H1 (cell line): ENCODE measurements at regions not wholly inside any gene's neighbourhood (a gene's known extent, or its start where the extent isn't known, plus 50 kb on each side); places are given as distances from the start of the nearest gene placed in this dataset.

ENCODE experiments used
- CTCF ChIA-PET: fragments of 300-600 bp; sonication (Branson Sonifier 250); formaldehyde crosslinking; loops from one replicate; lab custom pipeline; 2021; ENCODE audit not compliant: partially characterized antibody; lab: Charles Lee
- POLR2A ChIA-PET: fragments of 300-600 bp; sonication (Branson Sonifier 250); formaldehyde crosslinking; loops from one replicate; lab custom pipeline; 2021; ENCODE audit warnings: inconsistent platforms; ENCODE audit not compliant: partially characterized antibody; lab: Charles Lee
- DNase-seq, 2 experiments: peaks; one replicate each; pipeline versions ENCODE4 v3.0.0 to v3.0.0-alpha.2; 2010 to 2022; ENCODE audit warnings: low spot score in 2 of 2, low read depth in 1 of 2, mixed read lengths in 1 of 2
- FAIRE-seq: peaks from 2 replicates; lab custom pipeline; 2011; peaks lifted over from hg19 to GRCh38; lab: Jason Lieb, UNC
- H2AFZ ChIP-seq: 2 replicates; pipeline ENCODE4 v1.8.1; 2012; ENCODE audit warnings: low read length, inconsistent platforms
- H2AK5ac ChIP-seq: 2 replicates; pipeline ENCODE4 v1.6.1; 2013; ENCODE audit warnings: low read depth, low read length
- H2BK120ac ChIP-seq: replicated peaks from 2 replicates; pipeline ENCODE3; 2013; ENCODE audit warnings: low read depth, low read length, inconsistent platforms
- H2BK12ac ChIP-seq: 2 replicates; pipeline ENCODE4 v1.6.1; 2013; ENCODE audit warnings: low read depth, low read length
- H2BK15ac ChIP-seq: 2 replicates; pipeline ENCODE4 v1.6.1; 2013; ENCODE audit warnings: low read length
- H2BK20ac ChIP-seq: 2 replicates; pipeline ENCODE4 v1.6.1; 2013; ENCODE audit warnings: low read length
- H2BK5ac ChIP-seq: 2 replicates; pipeline ENCODE4 v1.6.1; 2013; ENCODE audit warnings: low read depth, low read length
- H3K14ac ChIP-seq: 2 replicates; pipeline ENCODE4 v1.6.1; 2013; ENCODE audit warnings: inconsistent platforms; ENCODE audit not compliant: insufficient read length
- H3K18ac ChIP-seq: 2 replicates; pipeline ENCODE4 v1.6.1; 2013; ENCODE audit warnings: low read length; ENCODE audit errors: extremely low read depth
- H3K23ac ChIP-seq: 2 replicates; pipeline ENCODE4 v1.6.1; 2013; ENCODE audit warnings: inconsistent platforms; ENCODE audit not compliant: insufficient read length
- H3K23me2 ChIP-seq: 2 replicates; pipeline ENCODE4 v1.6.1; 2013; ENCODE audit warnings: low read depth, low read length
- H3K27ac ChIP-seq: 2 replicates; pipeline ENCODE4 v1.6.1; 2011; ENCODE audit warnings: low read depth, low read length, inconsistent platforms
- H3K27me3 ChIP-seq, 4 experiments: replicated peaks in 1 of 4; 1 replicate in 1 of 4; 2 replicates in 3 of 4; pipeline versions ENCODE4 v1.6.1 to v1.8.1; 2011 to 2013; ENCODE audit warnings: low read length in 3 of 4, mild to moderate bottlenecking in 3 of 4, inconsistent platforms in 2 of 4, mixed read lengths in 2 of 4, moderate library complexity in 1 of 4; ENCODE audit not compliant: control insufficient read depth in 3 of 4, insufficient read depth in 3 of 4; ENCODE audit errors: extremely low read depth in 1 of 4
- H3K36me3 ChIP-seq, 4 experiments: 2 replicates each; pipeline versions ENCODE4 v1.6.1 to v1.8.1; 2011 to 2013; ENCODE audit warnings: mild to moderate bottlenecking in 4 of 4, low read length in 3 of 4, moderate library complexity in 2 of 4, control low read depth in 1 of 4, inconsistent platforms in 1 of 4; ENCODE audit not compliant: insufficient read depth in 4 of 4, control insufficient read depth in 2 of 4
- H3K4ac ChIP-seq: replicated peaks from 2 replicates; pipeline ENCODE3; 2013; ENCODE audit warnings: low read length, low read depth, mixed read lengths, inconsistent platforms; ENCODE audit not compliant: insufficient read length
- H3K4me1 ChIP-seq, 4 experiments: replicated peaks in 1 of 4; 1 replicate in 1 of 4; 2 replicates in 3 of 4; pipeline versions ENCODE4 v1.6.1 to v1.8.1; 2011 to 2013; ENCODE audit warnings: low read length in 3 of 4, inconsistent platforms in 2 of 4, mixed read lengths in 1 of 4; ENCODE audit not compliant: insufficient read depth in 4 of 4, control insufficient read depth in 3 of 4
- H3K4me2 ChIP-seq, 2 experiments: 2 replicates each; pipeline versions ENCODE4 v1.6.1 to v1.8.1; 2011 to 2013; ENCODE audit warnings: low read depth in 2 of 2, low read length in 2 of 2, control low read depth in 1 of 2, inconsistent platforms in 1 of 2, mild to moderate bottlenecking in 1 of 2; ENCODE audit not compliant: insufficient read depth in 1 of 2
- H3K4me3 ChIP-seq, 4 experiments: fragments of 200-600, 300-600 bp in 1 of 4; sonication (generic), shearing (Covaris generic), sonication (Bioruptor Twin) in 1 of 4; 2 replicates each; pipeline versions ENCODE4 v1.5.1 to v1.8.1; 2011 to 2016; ENCODE audit warnings: low read length in 4 of 4, low read depth in 3 of 4, control low read depth in 2 of 4, inconsistent platforms in 2 of 4, mild to moderate bottlenecking in 2 of 4, mixed read lengths in 1 of 4, moderate library complexity in 1 of 4; ENCODE audit not compliant: insufficient read depth in 2 of 4; ENCODE audit errors: extremely low read depth in 1 of 4
- H3K56ac ChIP-seq: replicated peaks from 2 replicates; pipeline ENCODE3; 2013; ENCODE audit warnings: low read depth, mild to moderate bottlenecking, mixed read lengths, low read length, inconsistent platforms; ENCODE audit not compliant: insufficient read length
- H3K79me1 ChIP-seq: 2 replicates; pipeline ENCODE4 v1.6.1; 2013; ENCODE audit warnings: low read depth, low read length, control low read depth
- H3K79me2 ChIP-seq, 2 experiments: 2 replicates each; pipeline versions ENCODE4 v1.6.1 to v1.8.1; 2012 to 2013; ENCODE audit warnings: low read length in 2 of 2, mild to moderate bottlenecking in 2 of 2, inconsistent platforms in 1 of 2; ENCODE audit not compliant: insufficient read depth in 2 of 2, control insufficient read depth in 1 of 2
- H3K9ac ChIP-seq, 4 experiments: replicated peaks in 1 of 4; 1 replicate in 1 of 4; 2 replicates in 3 of 4; pipeline versions ENCODE4 v1.6.1 to v1.8.1; 2011 to 2013; ENCODE audit warnings: low read depth in 3 of 4, low read length in 3 of 4, control low read depth in 2 of 4, mild to moderate bottlenecking in 2 of 4, moderate library complexity in 2 of 4, inconsistent platforms in 1 of 4; ENCODE audit errors: extremely low read depth in 1 of 4
- H3K9me3 ChIP-seq, 2 experiments: 2 replicates each; pipeline versions ENCODE4 v1.6.1 to v1.8.1; 2012 to 2013; ENCODE audit warnings: mild to moderate bottlenecking in 2 of 2, moderate library complexity in 2 of 2, control low read depth in 1 of 2, inconsistent platforms in 1 of 2, low read depth in 1 of 2, low read length in 1 of 2, mixed read lengths in 1 of 2; ENCODE audit not compliant: insufficient read depth in 2 of 2
- H4K20me1 ChIP-seq, 2 experiments: replicated peaks in 1 of 2; 2 replicates each; pipeline versions ENCODE3 to v1.8.1; 2011 to 2013; ENCODE audit warnings: inconsistent platforms in 2 of 2, low read length in 2 of 2, mild to moderate bottlenecking in 1 of 2; ENCODE audit not compliant: insufficient read depth in 2 of 2, control insufficient read depth in 1 of 2
- H4K5ac ChIP-seq: 2 replicates; pipeline ENCODE4 v1.6.1; 2013; ENCODE audit warnings: low read length, low read depth, mixed read lengths, inconsistent platforms; ENCODE audit not compliant: insufficient read length
- H4K8ac ChIP-seq: 2 replicates; pipeline ENCODE4 v1.8.0; 2013; ENCODE audit warnings: mild to moderate bottlenecking, moderate library complexity, low read length, inconsistent platforms; ENCODE audit not compliant: insufficient read depth; ENCODE audit errors: extremely low read depth
- H4K91ac ChIP-seq: replicated peaks from 2 replicates; pipeline ENCODE3; 2013; ENCODE audit warnings: low read length, mixed read lengths, inconsistent platforms; ENCODE audit not compliant: insufficient read length
- CBX5 ChIP-seq: fragments of 300-800, 300-1000 bp; sonication (generic); IDR thresholded peaks from 2 replicates; pipeline ENCODE4 v1.7.1; 2016; ENCODE audit warnings: antibody characterized with exemption, low read length, low read depth
- CHD1 ChIP-seq: IDR thresholded peaks from 2 replicates; pipeline ENCODE4 v1.6.1; 2012; ENCODE audit warnings: low read depth, low read length, improper control_type of control experiment
- CTBP2 ChIP-seq: IDR thresholded peaks from 2 replicates; pipeline ENCODE4 v1.7.0; 2011; ENCODE audit warnings: borderline replicate concordance, mild to moderate bottlenecking, moderate library complexity, mixed read lengths, low read length; ENCODE audit not compliant: insufficient read depth, insufficient read length
- CTCF ChIP-seq, 3 experiments: IDR thresholded peaks; 1 replicate in 2 of 3; 2 replicates in 1 of 3; pipeline versions ENCODE4 v1.5.1 to v1.6.1; 2011; ENCODE audit warnings: low read length in 3 of 3, mild to moderate bottlenecking in 3 of 3, inconsistent platforms in 2 of 3, low read depth in 1 of 3, moderate library complexity in 1 of 3; ENCODE audit not compliant: insufficient read depth in 1 of 3; ENCODE audit errors: control extremely low read depth in 1 of 3
- JUN ChIP-seq: IDR thresholded peaks from 2 replicates; pipeline ENCODE4 v1.6.1; 2011; ENCODE audit warnings: low read depth, mild to moderate bottlenecking, improper control_type of control experiment, low read length
- POLR2A ChIP-seq, 2 experiments: IDR thresholded peaks; 1 replicate in 1 of 2; 2 replicates in 1 of 2; pipeline ENCODE4 v1.6.1; 2011; ENCODE audit warnings: low read depth in 2 of 2, low read length in 2 of 2, mild to moderate bottlenecking in 2 of 2; ENCODE audit errors: control extremely low read depth in 1 of 2
- SIN3A ChIP-seq, 2 experiments: IDR thresholded peaks in 1 of 2; conservative IDR thresholded peaks in 1 of 2; 2 replicates each; pipeline ENCODE4 v1.6.1; 2011 to 2012; ENCODE audit warnings: low read length in 2 of 2, improper control_type of control experiment in 1 of 2, low read depth in 1 of 2, mild to moderate bottlenecking in 1 of 2
- SP1 ChIP-seq: IDR thresholded peaks from 2 replicates; pipeline ENCODE4 v1.6.1; 2011; ENCODE audit warnings: low read depth, low read length
- SRF ChIP-seq: IDR thresholded peaks from 2 replicates; pipeline ENCODE4 v1.6.1; 2011; ENCODE audit warnings: mild to moderate bottlenecking, low read depth, low read length, moderate library complexity
- YY1 ChIP-seq: IDR thresholded peaks from 2 replicates; pipeline ENCODE4 v1.6.1; 2011; ENCODE audit warnings: low read depth, mild to moderate bottlenecking, low read length
- WGBS, 2 experiments: shearing (Covaris generic) in 1 of 2; methylation state at CpG; one replicate each; pipeline versions ENCODE4 v1.1.6 to v1.1.7; 2013 to 2015; ENCODE audit warnings: low lambda C conversion rate in 2 of 2, mixed read lengths in 2 of 2, inconsistent platforms in 1 of 2, low coverage in 1 of 2, missing lambda C conversion rate in 1 of 2; ENCODE audit not compliant: insufficient replicate concordance in 2 of 2, insufficient coverage in 1 of 2, insufficient read length in 1 of 2; ENCODE audit errors: extremely low coverage in 1 of 2, missing lambda C conversion rate in 1 of 2; 5-methylcytosine and 5-hydroxymethylcytosine counted together

DNA sequence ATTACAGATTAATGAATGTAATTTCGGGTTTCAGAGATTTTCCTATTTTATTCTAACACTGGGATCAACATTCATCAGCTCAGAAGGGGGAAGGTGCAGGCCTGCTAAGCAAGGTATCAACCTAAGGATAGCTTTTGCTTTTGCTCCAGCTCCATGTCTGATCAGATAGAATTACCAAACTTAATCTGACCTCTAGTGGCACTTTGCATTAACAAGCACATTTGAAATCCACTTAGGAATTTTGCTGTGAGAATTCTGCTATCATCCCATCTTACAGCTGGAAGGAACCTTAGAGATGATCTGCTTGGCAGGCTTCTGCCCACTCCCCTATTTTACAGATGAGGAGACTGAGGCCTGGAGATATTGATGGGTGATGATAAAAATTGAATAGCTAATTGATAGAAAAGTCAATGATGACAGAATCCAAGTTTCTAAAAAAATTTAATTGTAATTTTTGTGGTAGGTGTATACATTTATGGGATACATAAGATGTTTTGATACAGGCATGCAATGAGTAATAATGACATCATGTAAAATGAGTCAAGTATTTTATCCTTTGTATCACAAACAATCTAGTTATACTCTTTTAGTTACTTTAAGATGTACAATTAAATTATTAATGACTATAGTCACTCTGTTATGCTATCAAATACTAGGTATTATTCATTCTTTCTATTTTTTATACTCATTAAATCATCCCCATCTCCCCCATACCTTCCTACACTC, 209.2 kb upstream of the ZPLD1 start:
- Histone ChIP-seq H2BK12ac (no peak overlapping the region), H3K18ac (no peak overlapping the region), H2AK5ac (no peak overlapping the region), H3K27me3 (no peaks in the 10 kb centered on the region), H3K4me1 (peaks cover 0 to 4% (median 0%) of the 10 kb centered on the region in 4 experiments; a peak in 1 of 7 replicates), H3K9me3 (no peaks in the 10 kb centered on the region), H3K27ac (no peak overlapping the region), H3K36me3 (no peaks in the 10 kb centered on the region), H3K23ac (no peak overlapping the region), H3K79me2 (no peaks in the 10 kb centered on the region), H3K79me1 (no peaks in the 10 kb centered on the region), H2BK20ac (no peak overlapping the region), H3K23me2 (no peaks in the 10 kb centered on the region), H2BK15ac (no peak overlapping the region), H2BK5ac (no peak overlapping the region), H4K91ac (no peak overlapping the region), H3K4me3 (no peak overlapping the region), H3K9ac (no peak overlapping the region), H3K56ac (no peak overlapping the region), H3K4me2 (no peak overlapping the region), H3K4ac (no peak overlapping the region), H4K20me1 (no peaks in the 10 kb centered on the region), H2BK120ac (no peak overlapping the region), H4K8ac (no peak overlapping the region), H3K14ac (no peak overlapping the region), H4K5ac (no peak overlapping the region), H2AFZ (no peak overlapping the region)
- POLR2A ChIA-PET, result interaction anchor here (1.2 kb wide), 1 partner anchor 376 kb away, joined by 3 read pairs; no protein-coding TSS in a partner anchor
- CTCF ChIA-PET, result interaction anchor here (0.6 to 10.4 kb wide), 37 partner anchors 9 to 519 kb away, joined by 3 to 174 read pairs (median 3); no protein-coding TSS in a partner anchor
- FAIRE-seq (no peak), DNase-seq (no peak)
- 14% methylated on average over 1 of the region's 1 CpG; no CpG with 5 or more reads in 1 of the 2 experiments for whole genome bisulfite sequencing, 2 experiments
- TF ChIP-seq YY1 (no peak), CHD1 (no peak), CTCF (IDR thresholded peaks at IDR 0.05; ENCODE audit: control extremely low read depth in 1 of 3, insufficient read depth in 1 of 3, low read depth in 1 of 3, low read length in 3 of 3) (peak in 2 of 3 experiments; percentile 66 to 68; a peak in 3 of 4 replicates), CBX5 (no peak), POLR2A (IDR thresholded peaks at IDR 0.05; ENCODE audit: control extremely low read depth in 1 of 2, low read depth in 2 of 2, low read length in 2 of 2) (no peak), SIN3A (conservative IDR thresholded peaks at IDR 0.05 in 1 of 2, IDR thresholded peaks at IDR 0.05 in 1 of 2; ENCODE audit: low read depth in 1 of 2, low read length in 2 of 2) (no peak), SRF (no peak), CTBP2 (no peak), JUN (no peak), SP1 (no peak)
